ENCODE measurements at regions not wholly inside any gene's neighbourhood (a gene's known extent, or its start where the extent isn't known, plus 50 kb on each side); places are given as distances from the start of the nearest gene placed in this dataset.

DNA sequence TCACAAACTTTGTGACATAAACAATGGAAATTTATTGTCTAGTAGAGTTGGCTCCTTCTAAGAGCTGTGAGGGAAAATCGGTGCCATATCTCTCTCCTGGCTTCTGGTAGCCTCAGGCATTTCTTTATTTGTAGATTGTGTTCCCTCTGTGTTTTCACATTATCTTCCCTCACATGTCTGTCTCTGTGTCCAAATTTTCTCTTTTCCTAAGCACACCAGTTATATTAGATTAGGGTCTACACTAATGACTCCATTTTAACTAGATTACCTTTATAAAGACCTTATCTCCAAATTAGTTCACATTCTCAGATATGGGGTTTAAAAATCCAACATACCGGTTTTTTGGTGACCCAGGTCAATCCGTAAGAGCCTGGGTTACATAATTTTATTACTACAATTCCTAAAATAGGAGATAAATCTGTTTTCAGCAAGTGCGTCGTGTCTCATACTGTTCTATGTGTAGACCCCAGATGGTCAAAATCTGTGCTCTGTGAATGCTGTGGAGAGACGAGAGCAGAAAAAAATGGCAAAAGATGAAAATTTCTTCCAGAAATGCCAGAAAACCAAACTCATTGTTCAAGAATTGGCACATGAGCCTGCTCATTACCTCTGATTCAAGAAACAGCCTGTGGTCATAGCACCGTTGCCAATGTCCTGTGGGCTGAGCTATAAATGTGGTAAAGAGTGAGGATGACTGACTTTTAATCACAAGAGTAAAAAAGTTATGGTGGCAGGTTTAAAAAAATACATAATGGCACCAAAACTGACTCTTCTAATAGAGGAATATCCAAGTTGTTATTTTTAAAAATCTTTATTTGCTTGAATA is 574.7 kb downstream of the PCDH7 start:
- no peaks in the 10 kb centered on the region for H3K4me1 ChIP-seq (ENCODE audit: control insufficient read depth in 2 of 3, insufficient read depth in 2 of 3, low read depth in 1 of 3, low read length in 3 of 3)
- intact Hi-C loops (cut with DNase I): no loop called here
- TF ChIP-seq, protein P1, sequence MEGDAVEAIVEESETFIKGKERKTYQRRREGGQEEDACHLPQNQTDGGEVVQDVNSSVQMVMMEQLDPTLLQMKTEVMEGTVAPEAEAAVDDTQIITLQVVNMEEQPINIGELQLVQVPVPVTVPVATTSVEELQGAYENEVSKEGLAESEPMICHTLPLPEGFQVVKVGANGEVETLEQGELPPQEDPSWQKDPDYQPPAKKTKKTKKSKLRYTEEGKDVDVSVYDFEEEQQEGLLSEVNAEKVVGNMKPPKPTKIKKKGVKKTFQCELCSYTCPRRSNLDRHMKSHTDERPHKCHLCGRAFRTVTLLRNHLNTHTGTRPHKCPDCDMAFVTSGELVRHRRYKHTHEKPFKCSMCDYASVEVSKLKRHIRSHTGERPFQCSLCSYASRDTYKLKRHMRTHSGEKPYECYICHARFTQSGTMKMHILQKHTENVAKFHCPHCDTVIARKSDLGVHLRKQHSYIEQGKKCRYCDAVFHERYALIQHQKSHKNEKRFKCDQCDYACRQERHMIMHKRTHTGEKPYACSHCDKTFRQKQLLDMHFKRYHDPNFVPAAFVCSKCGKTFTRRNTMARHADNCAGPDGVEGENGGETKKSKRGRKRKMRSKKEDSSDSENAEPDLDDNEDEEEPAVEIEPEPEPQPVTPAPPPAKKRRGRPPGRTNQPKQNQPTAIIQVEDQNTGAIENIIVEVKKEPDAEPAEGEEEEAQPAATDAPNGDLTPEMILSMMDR (IDR thresholded peaks at IDR 0.05; ENCODE audit: borderline replicate concordance, extremely low read depth, insufficient read depth): no peak

DNA sequence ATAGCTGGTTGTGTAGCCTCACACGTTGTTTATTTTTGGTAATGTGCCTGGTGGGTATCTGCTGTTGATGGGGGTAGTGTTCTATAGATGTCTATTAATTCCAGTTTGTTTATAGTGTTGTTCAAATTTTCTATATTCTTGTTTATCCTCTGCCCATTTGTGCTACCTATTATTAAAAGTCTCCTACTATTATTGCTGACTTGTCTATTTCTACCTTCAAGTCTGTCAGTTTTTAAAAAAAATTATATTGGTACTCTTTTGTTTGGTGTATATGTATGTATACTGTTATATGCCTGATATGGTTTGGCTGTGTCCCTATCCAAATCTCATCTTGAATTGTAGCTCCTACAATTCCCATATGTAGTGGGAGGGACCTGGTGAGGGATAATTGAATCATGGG is 578.6 kb downstream of the PCDH7 start:
- Histone ChIP-seq H3K27me3 (ENCODE audit: control insufficient read depth, insufficient read depth, low read length) (no peaks in the 10 kb centered on the region), H3K4me1 (ENCODE audit: control insufficient read depth in 2 of 3, insufficient read depth in 2 of 3, low read depth in 1 of 3, low read length in 3 of 3) (no peaks in the 10 kb centered on the region), H3K4me3 (ENCODE audit: low read length in 3 of 3) (no peak overlapping the region), H3K27ac (ENCODE audit: low read depth in 2 of 2, low read length in 2 of 2) (no peak overlapping the region), H3K9ac (ENCODE audit: low read length in 3 of 3) (no peak overlapping the region), H3K9me3 (ENCODE audit: control insufficient read depth in 2 of 3, insufficient read depth in 1 of 3, low read length in 3 of 3) (no peaks in the 10 kb centered on the region), H3K36me3 (ENCODE audit: control insufficient read depth in 2 of 3, insufficient read depth in 3 of 3, low read length in 3 of 3) (no peaks in the 10 kb centered on the region)
- no peak for DNase-seq
- TF ChIP-seq, protein P1 (IDR thresholded peaks at IDR 0.05; ENCODE audit: borderline replicate concordance, extremely low read depth, insufficient read depth): no peak
- no peak for FAIRE-seq
- intact Hi-C loops (cut with DNase I): no loop called here

More for the DNA sequence above, 574.7 kb downstream of the PCDH7 start:
- DNase-seq (no peak), FAIRE-seq (no peak)
- H3K27me3 ChIP-seq (ENCODE audit: control insufficient read depth, insufficient read depth, low read length): no peaks in the 10 kb centered on the region
- no peak overlapping the region for H3K27ac ChIP-seq (ENCODE audit: low read depth in 2 of 2, low read length in 2 of 2)
- H3K9me3 ChIP-seq (ENCODE audit: control insufficient read depth in 2 of 3, insufficient read depth in 1 of 3, low read length in 3 of 3): no peaks in the 10 kb centered on the region
- H3K9ac ChIP-seq (ENCODE audit: low read length in 3 of 3): no peak overlapping the region
- H3K36me3 ChIP-seq (ENCODE audit: control insufficient read depth in 2 of 3, insufficient read depth in 3 of 3, low read length in 3 of 3): no peaks in the 10 kb centered on the region
- no peak overlapping the region for H3K4me3 ChIP-seq (ENCODE audit: low read length in 3 of 3)

DNA sequence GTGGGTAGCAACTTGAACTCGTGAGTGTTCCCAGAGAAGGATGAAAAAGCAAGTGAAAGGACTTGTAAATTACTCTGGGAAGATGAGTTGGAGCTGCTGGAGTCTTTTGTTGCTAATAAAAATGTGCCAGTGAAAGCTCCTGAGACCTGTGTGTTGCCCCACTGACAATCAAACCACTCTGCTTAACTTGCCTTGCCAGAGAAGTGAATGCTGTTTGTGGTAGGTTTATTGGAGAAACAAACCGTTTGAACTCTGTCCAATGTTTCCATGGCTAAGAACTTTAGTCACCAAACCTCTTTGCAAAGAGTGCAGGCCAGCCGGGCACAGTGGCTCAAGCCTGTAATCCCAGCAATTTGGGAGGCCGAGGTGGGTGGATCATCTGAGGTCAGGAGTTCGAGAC is 586.9 kb downstream of the PCDH7 start:
- intact Hi-C loops (cut with DNase I): no loop called here
- H3K9me3 ChIP-seq (ENCODE audit: control insufficient read depth in 2 of 3, insufficient read depth in 1 of 3, low read length in 3 of 3): no peaks in the 10 kb centered on the region
- no peak overlapping the region for H3K27ac ChIP-seq (ENCODE audit: low read depth in 2 of 2, low read length in 2 of 2)
- TF ChIP-seq, protein P1 (IDR thresholded peaks at IDR 0.05; ENCODE audit: borderline replicate concordance, extremely low read depth, insufficient read depth): no peak
- FAIRE-seq (no peak), DNase-seq (no peak)
- H3K4me3 ChIP-seq (ENCODE audit: low read length in 3 of 3): no peak overlapping the region
- no peaks in the 10 kb centered on the region for H3K36me3 ChIP-seq (ENCODE audit: control insufficient read depth in 2 of 3, insufficient read depth in 3 of 3, low read length in 3 of 3)
- H3K9ac ChIP-seq (ENCODE audit: low read length in 3 of 3): no peak overlapping the region
- no peaks in the 10 kb centered on the region for H3K4me1 ChIP-seq (ENCODE audit: control insufficient read depth in 2 of 3, insufficient read depth in 2 of 3, low read depth in 1 of 3, low read length in 3 of 3)
- H3K27me3 ChIP-seq (ENCODE audit: control insufficient read depth, insufficient read depth, low read length): no peaks in the 10 kb centered on the region

Data from kidney (tissue), 13 donors.